PC-9 (cell line): ENCODE measurements at regions not wholly inside any gene's neighbourhood (a gene's known extent, or its start where the extent isn't known, plus 50 kb on each side); places are given as distances from the start of the nearest gene placed in this dataset.

Experiments used
- CTCF ChIP-seq: fragments of 200-600 bp; sonication (generic); conservative IDR thresholded peaks from 2 replicates; pipeline ENCODE4 v1.6.1; 2017; ENCODE audit warnings: mixed run types, antibody characterized with exemption, mild to moderate bottlenecking, moderate library complexity
- EZH2 ChIP-seq: fragments of 200-600 bp; sonication (generic); IDR thresholded peaks from 2 replicates; pipeline ENCODE4 v1.8.0; 2017; ENCODE audit warnings: antibody characterized with exemption, low read depth

GRCh38 chr4:164293203-164293602 lies 460.7 kb upstream of the SMIM31 start:
- TF ChIP-seq CTCF (no peak), EZH2 (no peak)
